A673 (cell line): ENCODE measurements at regions not wholly inside any gene's neighbourhood (a gene's known extent, or its start where the extent isn't known, plus 50 kb on each side); places are given as distances from the start of the nearest gene placed in this dataset.

Source experiments
- EZH2 ChIP-seq: fragments of 200-600 bp; sonication (generic); IDR thresholded peaks from 2 replicates; pipeline ENCODE4 v1.6.1; 2017; ENCODE audit warnings: borderline replicate concordance, low read depth, mild to moderate bottlenecking, mixed read lengths, antibody characterized with exemption, low read length; ENCODE audit not compliant: poor library complexity, severe bottlenecking
- TF ChIP-seq, protein P1 (sequence below): fragments of 300-800, 200-600 bp; sonication (generic); conservative IDR thresholded peaks from 2 replicates; pipeline ENCODE4 v1.5.1; 2017; ENCODE audit warnings: low read depth, mild to moderate bottlenecking, antibody characterized with exemption, low read length, moderate library complexity, mixed read lengths

DNA sequence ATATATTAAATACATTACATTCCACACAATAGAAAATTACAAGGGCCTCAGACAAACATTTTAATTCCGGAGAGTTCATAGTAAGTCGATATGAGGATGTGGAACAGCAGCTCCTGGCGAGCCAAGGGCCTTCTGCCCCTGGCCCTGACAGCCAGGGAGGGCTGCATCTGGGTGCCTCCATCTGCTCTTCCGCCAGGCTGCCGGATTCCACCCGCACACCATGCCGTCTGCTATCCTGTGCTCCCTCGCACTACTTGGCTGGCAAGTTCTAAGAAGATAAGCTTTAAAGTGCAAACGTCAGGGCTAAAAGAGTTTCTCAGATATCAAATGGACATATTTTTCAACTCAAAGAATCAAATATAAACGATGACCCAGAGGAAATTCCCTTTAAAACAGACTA lies 656.3 kb upstream of the NOX3 start:
- TF ChIP-seq, protein P1, sequence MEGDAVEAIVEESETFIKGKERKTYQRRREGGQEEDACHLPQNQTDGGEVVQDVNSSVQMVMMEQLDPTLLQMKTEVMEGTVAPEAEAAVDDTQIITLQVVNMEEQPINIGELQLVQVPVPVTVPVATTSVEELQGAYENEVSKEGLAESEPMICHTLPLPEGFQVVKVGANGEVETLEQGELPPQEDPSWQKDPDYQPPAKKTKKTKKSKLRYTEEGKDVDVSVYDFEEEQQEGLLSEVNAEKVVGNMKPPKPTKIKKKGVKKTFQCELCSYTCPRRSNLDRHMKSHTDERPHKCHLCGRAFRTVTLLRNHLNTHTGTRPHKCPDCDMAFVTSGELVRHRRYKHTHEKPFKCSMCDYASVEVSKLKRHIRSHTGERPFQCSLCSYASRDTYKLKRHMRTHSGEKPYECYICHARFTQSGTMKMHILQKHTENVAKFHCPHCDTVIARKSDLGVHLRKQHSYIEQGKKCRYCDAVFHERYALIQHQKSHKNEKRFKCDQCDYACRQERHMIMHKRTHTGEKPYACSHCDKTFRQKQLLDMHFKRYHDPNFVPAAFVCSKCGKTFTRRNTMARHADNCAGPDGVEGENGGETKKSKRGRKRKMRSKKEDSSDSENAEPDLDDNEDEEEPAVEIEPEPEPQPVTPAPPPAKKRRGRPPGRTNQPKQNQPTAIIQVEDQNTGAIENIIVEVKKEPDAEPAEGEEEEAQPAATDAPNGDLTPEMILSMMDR: no peak
- no peak for TF ChIP-seq EZH2
